GM12864 (cell line): ENCODE measurements at regions not wholly inside any gene's neighbourhood (a gene's known extent, or its start where the extent isn't known, plus 50 kb on each side); places are given as distances from the start of the nearest gene placed in this dataset.
A peak's percentile ranks its signal among the peaks of the same experiment; 100 is the strongest.

Experiments
- DNase-seq: peaks from one replicate; pipeline ENCODE4 v3.0.0-alpha.2; 2011; ENCODE audit warnings: low read depth
- H3K4me3 ChIP-seq: 2 replicates; pipeline ENCODE4 v1.5.1; 2011; ENCODE audit warnings: mild to moderate bottlenecking, low read depth, low read length, control low read depth
- CTCF ChIP-seq: IDR thresholded peaks from 2 replicates; pipeline ENCODE4 v1.5.1; 2011; ENCODE audit warnings: low read depth, mild to moderate bottlenecking, moderate library complexity, low read length, control low read depth, inconsistent platforms; ENCODE audit errors: missing control alignments

DNA sequence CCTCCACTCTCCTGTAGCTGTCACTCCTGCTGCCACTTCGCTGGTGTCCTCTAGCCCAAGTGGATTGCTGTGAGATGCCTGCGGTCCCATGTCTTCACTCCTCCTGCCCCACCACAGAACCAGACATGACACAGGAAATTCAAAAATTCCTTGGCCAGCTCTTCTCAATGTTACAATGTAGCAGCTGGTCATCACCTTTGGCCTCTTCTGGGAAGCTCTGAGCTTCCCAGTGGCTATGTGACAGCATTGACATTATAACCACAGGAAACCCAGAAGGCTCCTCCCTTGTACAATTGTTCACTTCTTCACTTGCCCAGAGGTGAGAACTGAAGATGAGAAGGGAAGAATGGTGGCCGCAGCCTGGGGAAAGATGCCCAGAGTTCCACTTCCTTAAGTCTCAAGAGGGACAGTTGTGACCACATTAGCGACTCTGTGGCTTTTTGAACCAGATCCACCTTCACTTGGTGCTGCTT lies 76.1 kb upstream of the NAA20 start:
- no peak for DNase-seq
- TF ChIP-seq CTCF, result no peak
- H3K4me3 ChIP-seq, result no peak overlapping the region

DNA sequence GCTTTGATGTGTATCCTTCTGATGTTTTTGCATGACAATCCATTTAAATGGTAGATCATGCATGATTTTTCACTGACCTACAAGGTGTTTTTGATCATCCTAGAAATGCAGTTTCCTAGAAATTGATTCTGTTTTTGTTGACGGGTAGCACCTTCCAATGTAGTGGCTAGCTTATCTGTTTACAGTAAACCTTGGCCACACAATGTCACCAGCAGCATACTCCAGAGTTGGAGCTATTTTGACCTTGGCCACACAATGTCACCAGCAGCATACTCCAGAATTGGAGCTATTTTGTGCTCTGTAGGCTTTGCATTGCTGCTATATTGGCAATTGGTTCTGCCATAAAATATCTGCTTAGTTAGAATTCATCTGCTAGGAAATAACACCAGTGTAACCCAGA lies 74.6 kb upstream of the NAA20 start:
- H3K4me3 ChIP-seq, result no peak overlapping the region
- no peak for DNase-seq
- no peak for TF ChIP-seq CTCF

DNA sequence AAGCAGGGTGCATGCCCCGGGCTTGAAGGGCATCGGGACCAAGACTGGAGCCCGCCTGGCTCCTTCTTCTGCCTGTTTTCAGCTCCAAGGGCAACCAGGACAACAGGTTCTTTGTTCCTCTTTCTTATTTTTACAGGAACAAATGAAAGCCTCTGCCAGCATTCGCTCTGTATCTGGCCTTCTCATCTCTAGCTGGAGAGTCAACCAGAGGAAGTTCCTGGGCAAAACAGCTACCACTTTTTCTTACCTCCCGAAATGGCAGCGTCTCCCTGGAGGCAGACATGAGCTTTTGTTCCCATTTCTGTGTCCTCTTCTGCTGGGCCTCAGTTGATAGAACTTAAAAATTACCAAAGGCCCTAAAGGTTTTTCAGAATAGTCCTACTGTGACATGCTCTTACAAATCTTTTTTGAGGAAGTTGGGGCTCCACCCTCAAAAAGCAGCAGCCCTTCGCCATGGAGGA lies 74.1 kb upstream of the NAA20 start:
- no peak overlapping the region for H3K4me3 ChIP-seq
- no peak for DNase-seq
- no peak for TF ChIP-seq CTCF

GRCh38 chr20:19944772-19945459 lies 72.2 kb upstream of the NAA20 start:
- H3K4me3 ChIP-seq, result no peak overlapping the region
- TF ChIP-seq CTCF, result no peak
- DNase-seq, result no peak

GRCh38 chr20:19945732-19946670 lies 71.2 kb upstream of the NAA20 start:
- H3K4me3 ChIP-seq, result no peak overlapping the region
- no peak for TF ChIP-seq CTCF
- no peak for DNase-seq

GRCh38 chr20:19947611-19948264 lies 69.4 kb upstream of the NAA20 start:
- H3K4me3 ChIP-seq, result no peak overlapping the region
- peak; percentile 47 for DNase-seq
- TF ChIP-seq CTCF, result no peak
